ENCODE measurements at regions not wholly inside any gene's neighbourhood (a gene's known extent, or its start where the extent isn't known, plus 50 kb on each side); places are given as distances from the start of the nearest gene placed in this dataset.

- no peak for TF ChIP-seq POLR2A (IDR thresholded peaks at IDR 0.05)
- no peak for TF ChIP-seq CTCF (IDR thresholded peaks at IDR 0.05)
Observed at GRCh38 chr10:121285406-121286196, 312.6 kb downstream of the FGFR2 start.
